ENCODE measurements at regions not wholly inside any gene's neighbourhood (a gene's known extent, or its start where the extent isn't known, plus 50 kb on each side); places are given as distances from the start of the nearest gene placed in this dataset.

- no peaks in the 10 kb centered on the region for H3K27me3 ChIP-seq
- no peaks in the 10 kb centered on the region for H3K9me3 ChIP-seq
- 90 to 93% methylated on average over 9 to 10 of the region's 10 CpGs for WGBS, 2 donors
- DNase-seq: no peak
- H3K27ac ChIP-seq: no peak overlapping the region
- no peak overlapping the region for H3K4me3 ChIP-seq
- TF ChIP-seq POLR2A (IDR thresholded peaks at IDR 0.05) (no peak), CTCF (IDR thresholded peaks at IDR 0.05) (no peak)
- H3K4me1 ChIP-seq: no peaks in the 10 kb centered on the region
- H3K36me3 ChIP-seq (ENCODE audit: low read depth, missing control alignments): no peaks in the 10 kb centered on the region
- intact Hi-C loops (cut with DNase I; ENCODE audit: low total_unique reads): no loop called here
Observed at GRCh38 chr1:5664906-5665875, 327.0 kb downstream of the NPHP4 start.

- H3K4me3 ChIP-seq: no peak overlapping the region
- no peaks in the 10 kb centered on the region for H3K27me3 ChIP-seq
- H3K36me3 ChIP-seq (ENCODE audit: low read depth, missing control alignments): no peaks in the 10 kb centered on the region
- WGBS, 2 donors: 71 to 87% methylated on average over 8 to 9 of the region's 9 CpGs
- DNase-seq: peak; percentile 58
- H3K9me3 ChIP-seq: no peaks in the 10 kb centered on the region
- intact Hi-C loops (cut with DNase I; ENCODE audit: low total_unique reads): no loop called here
- H3K27ac ChIP-seq: no peak overlapping the region
- no peaks in the 10 kb centered on the region for H3K4me1 ChIP-seq
- TF ChIP-seq CTCF (IDR thresholded peaks at IDR 0.05) (no peak), POLR2A (IDR thresholded peaks at IDR 0.05) (no peak)
Observed at GRCh38 chr1:5664081-5664768, 328.0 kb downstream of the NPHP4 start.

GRCh38 chr1:5662744-5663126 is 329.5 kb downstream of the NPHP4 start:
- intact Hi-C loops (cut with DNase I; ENCODE audit: low total_unique reads): no loop called here
- no peak for DNase-seq
- TF ChIP-seq CTCF (IDR thresholded peaks at IDR 0.05): no peak
- TF ChIP-seq POLR2A (IDR thresholded peaks at IDR 0.05): no peak

GRCh38 chr1:5662086-5662743 is 330.0 kb downstream of the NPHP4 start:
- H3K9me3 ChIP-seq: no peaks in the 10 kb centered on the region
- TF ChIP-seq POLR2A (IDR thresholded peaks at IDR 0.05) (no peak), CTCF (IDR thresholded peaks at IDR 0.05) (no peak)
- DNase-seq: no peak
- no peak overlapping the region for H3K27ac ChIP-seq
- WGBS, 2 donors: 85 to 94% methylated on average over 7 to 9 of the region's 9 CpGs
- H3K4me1 ChIP-seq: no peaks in the 10 kb centered on the region
- intact Hi-C loops (cut with DNase I; ENCODE audit: low total_unique reads): no loop called here
- no peak overlapping the region for H3K4me3 ChIP-seq
- H3K27me3 ChIP-seq: no peaks in the 10 kb centered on the region
- no peaks in the 10 kb centered on the region for H3K36me3 ChIP-seq (ENCODE audit: low read depth, missing control alignments)

More at GRCh38 chr1:5662744-5663126, 329.5 kb downstream of the NPHP4 start:
- 80 to 89% methylated on average over 1 to 5 of the region's 5 CpGs for WGBS, 2 donors
- no peaks in the 10 kb centered on the region for H3K4me1 ChIP-seq
- H3K27ac ChIP-seq: no peak overlapping the region
- H3K9me3 ChIP-seq: no peaks in the 10 kb centered on the region
- H3K27me3 ChIP-seq: no peaks in the 10 kb centered on the region
- H3K4me3 ChIP-seq: no peak overlapping the region
- H3K36me3 ChIP-seq (ENCODE audit: low read depth, missing control alignments): no peaks in the 10 kb centered on the region
